SK-N-SH treated with all-trans-retinoic acid at 6 μM for 48 hours (cell line): ENCODE measurements at regions not wholly inside any gene's neighbourhood (a gene's known extent, or its start where the extent isn't known, plus 50 kb on each side); places are given as distances from the start of the nearest gene placed in this dataset.

Experiments
- ATAC-seq: fragments of 200-7000 bp; cut with Tn5 transposase; 3 replicates; pipeline ENCODE4 v1.9.1; 2020; ENCODE audit warnings: mild to moderate bottlenecking, moderate library complexity
- ARNTL ChIP-seq: fragments of 450-650 bp; formaldehyde crosslinking; IDR thresholded peaks from 2 replicates; pipeline ENCODE4 v1.5.0; 2020; ENCODE audit warnings: low read depth, mild to moderate bottlenecking, moderate library complexity, borderline replicate concordance
- BACH2 ChIP-seq: fragments of 250-450 bp; sonication (Bioruptor Pico); IDR thresholded peaks from 2 replicates; pipeline ENCODE4 v1.9.0; 2021; ENCODE audit warnings: mild to moderate bottlenecking, borderline replicate concordance
- CREB5 ChIP-seq: fragments of 250-450 bp; sonication (Bioruptor Pico); IDR thresholded peaks from 2 replicates; pipeline ENCODE4 v1.5.1; 2020; ENCODE audit warnings: low read depth, mild to moderate bottlenecking, moderate library complexity
- CSDC2 ChIP-seq: fragments of 250-450 bp; sonication (Bioruptor Pico); IDR thresholded peaks from 2 replicates; pipeline ENCODE4 v1.5.0; 2020; ENCODE audit warnings: mild to moderate bottlenecking, moderate library complexity
- ESRRG ChIP-seq: fragments of 250-450 bp; sonication (Bioruptor Pico); IDR thresholded peaks from 2 replicates; pipeline ENCODE4 v1.6.1; 2021; ENCODE audit warnings: mild to moderate bottlenecking
- GLIS3 ChIP-seq: fragments of 250-450 bp; sonication (Bioruptor Pico); IDR thresholded peaks from 2 replicates; pipeline ENCODE4 v1.5.0; 2020; ENCODE audit warnings: mild to moderate bottlenecking, moderate library complexity
- ISL1 ChIP-seq: fragments of 250-450 bp; sonication (Bioruptor Pico); IDR thresholded peaks from 2 replicates; pipeline ENCODE4 v2.1.2; 2022; ENCODE audit warnings: mild to moderate bottlenecking, moderate library complexity
- OSR1 ChIP-seq: fragments of 250-450 bp; sonication (Bioruptor Pico); IDR thresholded peaks from 2 replicates; pipeline ENCODE4 v1.8.0; 2022; ENCODE audit warnings: moderate library complexity, mild to moderate bottlenecking, inconsistent platforms
- POU6F1 ChIP-seq: fragments of 250-450 bp; sonication (Bioruptor Pico); IDR thresholded peaks from 2 replicates; pipeline ENCODE4 v1.8.0; 2021; ENCODE audit warnings: low read depth, mild to moderate bottlenecking, moderate library complexity, borderline replicate concordance
- PPARA ChIP-seq: fragments of 250-450 bp; sonication (Bioruptor Pico); IDR thresholded peaks from 2 replicates; pipeline ENCODE4 v1.5.0; 2020; ENCODE audit warnings: mild to moderate bottlenecking, borderline replicate concordance
- RARB ChIP-seq: fragments of 250-450 bp; sonication (Bioruptor Pico); IDR thresholded peaks from 2 replicates; pipeline ENCODE4 v1.8.0; 2021; ENCODE audit warnings: mild to moderate bottlenecking, moderate library complexity
- SNAI2 ChIP-seq: fragments of 250-450 bp; sonication (Bioruptor Pico); IDR thresholded peaks from 2 replicates; pipeline ENCODE4 v1.5.0; 2020; ENCODE audit warnings: mild to moderate bottlenecking, moderate library complexity
- TCF4 ChIP-seq: fragments of 250-450 bp; sonication (Bioruptor Pico); IDR thresholded peaks from 2 replicates; pipeline ENCODE4 v1.8.0; 2021; ENCODE audit warnings: mild to moderate bottlenecking, moderate library complexity, borderline replicate concordance
- TOX ChIP-seq: fragments of 250-450 bp; sonication (Bioruptor Pico); IDR thresholded peaks from 2 replicates; pipeline ENCODE4 v1.8.0; 2021; ENCODE audit warnings: mild to moderate bottlenecking, moderate library complexity, borderline replicate concordance
- TSHZ2 ChIP-seq: fragments of 250-450 bp; sonication (Bioruptor Pico); IDR thresholded peaks from 2 replicates; pipeline ENCODE4 v1.5.0; 2020; ENCODE audit warnings: mild to moderate bottlenecking, moderate library complexity
- ZC3H10 ChIP-seq: fragments of 250-450 bp; sonication (Bioruptor Pico); IDR thresholded peaks from 2 replicates; pipeline ENCODE4 v1.5.1; 2021; ENCODE audit warnings: mild to moderate bottlenecking, moderate library complexity
- ZFP3 ChIP-seq: fragments of 250-450 bp; sonication (Bioruptor Pico); IDR thresholded peaks from 2 replicates; pipeline ENCODE4 v1.5.0; 2020; ENCODE audit warnings: mild to moderate bottlenecking, moderate library complexity
- ZFP30 ChIP-seq: fragments of 450-650 bp; formaldehyde crosslinking; IDR thresholded peaks from 2 replicates; pipeline ENCODE4 v1.5.0; 2022; ENCODE audit warnings: mild to moderate bottlenecking, moderate library complexity
- ZNF565 ChIP-seq: fragments of 450-650 bp; formaldehyde crosslinking; conservative IDR thresholded peaks from 2 replicates; pipeline ENCODE4 v1.5.0; 2020; ENCODE audit warnings: low read depth, mild to moderate bottlenecking, moderate library complexity
- ZNF70 ChIP-seq: fragments of 450-650 bp; formaldehyde crosslinking; IDR thresholded peaks from 2 replicates; pipeline ENCODE4 v1.5.0; 2020; ENCODE audit warnings: mild to moderate bottlenecking, moderate library complexity
- ZNF8 ChIP-seq: fragments of 450-650 bp; formaldehyde crosslinking; IDR thresholded peaks from 2 replicates; pipeline ENCODE4 v1.5.0; 2020; ENCODE audit warnings: mild to moderate bottlenecking, moderate library complexity
- TF ChIP-seq, protein P1 (sequence below): fragments of 250-450 bp; sonication (Bioruptor Pico); IDR thresholded peaks from 2 replicates; pipeline ENCODE4 v1.5.1; 2021; ENCODE audit warnings: mild to moderate bottlenecking, moderate library complexity
- TF ChIP-seq, protein P2 (sequence below): fragments of 250-450 bp; sonication (Bioruptor Pico); IDR thresholded peaks from 2 replicates; pipeline ENCODE4 v1.8.0; 2020; ENCODE audit warnings: mild to moderate bottlenecking, moderate library complexity, borderline replicate concordance

DNA sequence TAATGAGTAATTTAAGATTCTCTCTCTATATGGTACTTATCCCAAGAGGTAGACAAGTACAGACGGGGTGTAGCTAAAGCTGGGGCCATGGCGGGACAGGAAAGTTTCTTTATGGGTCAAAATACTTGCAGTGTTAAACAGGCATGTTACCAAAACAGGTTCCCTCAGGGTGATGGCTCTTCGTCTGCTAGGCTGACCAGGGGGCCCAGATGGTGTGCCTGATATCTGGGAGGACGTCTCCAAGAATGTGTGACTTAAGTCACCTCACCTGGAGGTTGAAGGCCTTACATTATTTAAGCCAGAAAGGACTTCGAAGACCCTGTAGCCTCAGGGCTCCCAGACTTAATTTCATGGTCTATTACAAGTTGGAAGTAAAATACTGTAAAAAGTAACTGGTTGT is 52.7 kb upstream of the FMOD start:
- ATAC-seq = no peak
- no peak for TF ChIP-seq SNAI2 (CRISPR knock-in tag)
- no peak for TF ChIP-seq POU6F1
- no peak for TF ChIP-seq ESRRG (CRISPR knock-in tag)
- TF ChIP-seq TOX (CRISPR knock-in tag) = no peak
- no peak for TF ChIP-seq GLIS3
- TF ChIP-seq TSHZ2 = no peak
- no peak for TF ChIP-seq ISL1 (CRISPR knock-in tag)
- TF ChIP-seq ARNTL (CRISPR knock-in tag) = no peak
- no peak for TF ChIP-seq CSDC2 (CRISPR knock-in tag)
- no peak for TF ChIP-seq ZFP30 (CRISPR knock-in tag)
- TF ChIP-seq ZC3H10 = no peak
- no peak for TF ChIP-seq ZFP3 (CRISPR knock-in tag)
- no peak for TF ChIP-seq CREB5 (CRISPR knock-in tag)
- TF ChIP-seq RARB (CRISPR knock-in tag) = no peak
- TF ChIP-seq ZNF565 (CRISPR knock-in tag) = no peak
- TF ChIP-seq ZNF8 = no peak
- TF ChIP-seq TCF4 (CRISPR knock-in tag) = no peak
- no peak for TF ChIP-seq OSR1 (CRISPR knock-in tag)
- no peak for TF ChIP-seq ZNF70 (CRISPR knock-in tag)

DNA sequence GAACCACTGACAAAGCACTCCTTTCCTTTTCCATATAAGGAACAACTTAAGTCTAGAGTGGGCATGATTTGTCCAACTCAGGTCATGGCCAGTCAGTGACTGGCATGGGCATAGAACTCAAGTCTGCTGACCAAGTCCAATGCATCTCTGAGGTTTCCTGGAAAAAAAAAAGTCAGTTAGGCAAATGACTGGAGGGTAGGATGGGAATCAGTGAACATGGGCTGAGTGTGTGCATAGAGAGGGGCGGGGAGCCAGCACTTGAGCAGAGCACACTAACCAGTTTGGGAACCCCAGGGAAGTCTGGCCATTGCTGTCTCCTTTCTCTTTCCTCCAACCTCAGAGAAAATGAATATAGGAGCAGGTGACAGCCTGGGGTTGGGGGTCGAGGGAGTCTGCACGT is 53.6 kb upstream of the FMOD start:
- TF ChIP-seq PPARA (CRISPR knock-in tag) (no peak), CREB5 (CRISPR knock-in tag) (no peak), ESRRG (CRISPR knock-in tag) (no peak), BACH2 (CRISPR knock-in tag) (no peak), TOX (CRISPR knock-in tag) (no peak), ZFP30 (CRISPR knock-in tag) (no peak), ZC3H10 (no peak), ZNF8 (no peak), ISL1 (CRISPR knock-in tag) (no peak), POU6F1 (no peak), RARB (CRISPR knock-in tag) (no peak), SNAI2 (CRISPR knock-in tag) (no peak), CSDC2 (CRISPR knock-in tag) (no peak)
- TF ChIP-seq, protein P1, sequence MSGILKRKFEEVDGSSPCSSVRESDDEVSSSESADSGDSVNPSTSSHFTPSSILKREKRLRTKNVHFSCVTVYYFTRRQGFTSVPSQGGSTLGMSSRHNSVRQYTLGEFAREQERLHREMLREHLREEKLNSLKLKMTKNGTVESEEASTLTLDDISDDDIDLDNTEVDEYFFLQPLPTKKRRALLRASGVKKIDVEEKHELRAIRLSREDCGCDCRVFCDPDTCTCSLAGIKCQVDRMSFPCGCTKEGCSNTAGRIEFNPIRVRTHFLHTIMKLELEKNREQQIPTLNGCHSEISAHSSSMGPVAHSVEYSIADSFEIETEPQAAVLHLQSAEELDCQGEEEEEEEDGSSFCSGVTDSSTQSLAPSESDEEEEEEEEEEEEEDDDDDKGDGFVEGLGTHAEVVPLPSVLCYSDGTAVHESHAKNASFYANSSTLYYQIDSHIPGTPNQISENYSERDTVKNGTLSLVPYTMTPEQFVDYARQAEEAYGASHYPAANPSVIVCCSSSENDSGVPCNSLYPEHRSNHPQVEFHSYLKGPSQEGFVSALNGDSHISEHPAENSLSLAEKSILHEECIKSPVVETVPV = no peak
- TF ChIP-seq, protein P2, sequence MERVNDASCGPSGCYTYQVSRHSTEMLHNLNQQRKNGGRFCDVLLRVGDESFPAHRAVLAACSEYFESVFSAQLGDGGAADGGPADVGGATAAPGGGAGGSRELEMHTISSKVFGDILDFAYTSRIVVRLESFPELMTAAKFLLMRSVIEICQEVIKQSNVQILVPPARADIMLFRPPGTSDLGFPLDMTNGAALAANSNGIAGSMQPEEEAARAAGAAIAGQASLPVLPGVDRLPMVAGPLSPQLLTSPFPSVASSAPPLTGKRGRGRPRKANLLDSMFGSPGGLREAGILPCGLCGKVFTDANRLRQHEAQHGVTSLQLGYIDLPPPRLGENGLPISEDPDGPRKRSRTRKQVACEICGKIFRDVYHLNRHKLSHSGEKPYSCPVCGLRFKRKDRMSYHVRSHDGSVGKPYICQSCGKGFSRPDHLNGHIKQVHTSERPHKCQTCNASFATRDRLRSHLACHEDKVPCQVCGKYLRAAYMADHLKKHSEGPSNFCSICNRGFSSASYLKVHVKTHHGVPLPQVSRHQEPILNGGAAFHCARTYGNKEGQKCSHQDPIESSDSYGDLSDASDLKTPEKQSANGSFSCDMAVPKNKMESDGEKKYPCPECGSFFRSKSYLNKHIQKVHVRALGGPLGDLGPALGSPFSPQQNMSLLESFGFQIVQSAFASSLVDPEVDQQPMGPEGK = no peak
- ATAC-seq = no peak
